H1 (cell line): ENCODE measurements at regions not wholly inside any gene's neighbourhood (a gene's known extent, or its start where the extent isn't known, plus 50 kb on each side); places are given as distances from the start of the nearest gene placed in this dataset.

Experiments
- CTCF ChIA-PET: fragments of 300-600 bp; sonication (Branson Sonifier 250); formaldehyde crosslinking; loops from one replicate; lab custom pipeline; 2021; ENCODE audit not compliant: partially characterized antibody; lab: Charles Lee
- POLR2A ChIA-PET: fragments of 300-600 bp; sonication (Branson Sonifier 250); formaldehyde crosslinking; loops from one replicate; lab custom pipeline; 2021; ENCODE audit warnings: inconsistent platforms; ENCODE audit not compliant: partially characterized antibody; lab: Charles Lee
- DNase-seq, 2 experiments: peaks; one replicate each; pipeline versions ENCODE4 v3.0.0 to v3.0.0-alpha.2; 2010 to 2022; ENCODE audit warnings: low spot score in 2 of 2, low read depth in 1 of 2, mixed read lengths in 1 of 2
- FAIRE-seq: peaks from 2 replicates; lab custom pipeline; 2011; peaks lifted over from hg19 to GRCh38; lab: Jason Lieb, UNC
- H2AFZ ChIP-seq: 2 replicates; pipeline ENCODE4 v1.8.1; 2012; ENCODE audit warnings: low read length, inconsistent platforms
- H2AK5ac ChIP-seq: 2 replicates; pipeline ENCODE4 v1.6.1; 2013; ENCODE audit warnings: low read depth, low read length
- H2BK120ac ChIP-seq: replicated peaks from 2 replicates; pipeline ENCODE3; 2013; ENCODE audit warnings: low read depth, low read length, inconsistent platforms
- H2BK12ac ChIP-seq: 2 replicates; pipeline ENCODE4 v1.6.1; 2013; ENCODE audit warnings: low read depth, low read length
- H2BK15ac ChIP-seq: 2 replicates; pipeline ENCODE4 v1.6.1; 2013; ENCODE audit warnings: low read length
- H2BK20ac ChIP-seq: 2 replicates; pipeline ENCODE4 v1.6.1; 2013; ENCODE audit warnings: low read length
- H2BK5ac ChIP-seq: 2 replicates; pipeline ENCODE4 v1.6.1; 2013; ENCODE audit warnings: low read depth, low read length
- H3K14ac ChIP-seq: 2 replicates; pipeline ENCODE4 v1.6.1; 2013; ENCODE audit warnings: inconsistent platforms; ENCODE audit not compliant: insufficient read length
- H3K18ac ChIP-seq: 2 replicates; pipeline ENCODE4 v1.6.1; 2013; ENCODE audit warnings: low read length; ENCODE audit errors: extremely low read depth
- H3K23ac ChIP-seq: 2 replicates; pipeline ENCODE4 v1.6.1; 2013; ENCODE audit warnings: inconsistent platforms; ENCODE audit not compliant: insufficient read length
- H3K23me2 ChIP-seq: 2 replicates; pipeline ENCODE4 v1.6.1; 2013; ENCODE audit warnings: low read depth, low read length
- H3K27ac ChIP-seq: 2 replicates; pipeline ENCODE4 v1.6.1; 2011; ENCODE audit warnings: low read depth, low read length, inconsistent platforms
- H3K27me3 ChIP-seq, 4 experiments: replicated peaks in 1 of 4; 1 replicate in 1 of 4; 2 replicates in 3 of 4; pipeline versions ENCODE4 v1.6.1 to v1.8.1; 2011 to 2013; ENCODE audit warnings: low read length in 3 of 4, mild to moderate bottlenecking in 3 of 4, inconsistent platforms in 2 of 4, mixed read lengths in 2 of 4, moderate library complexity in 1 of 4; ENCODE audit not compliant: control insufficient read depth in 3 of 4, insufficient read depth in 3 of 4; ENCODE audit errors: extremely low read depth in 1 of 4
- H3K36me3 ChIP-seq, 4 experiments: 2 replicates each; pipeline versions ENCODE4 v1.6.1 to v1.8.1; 2011 to 2013; ENCODE audit warnings: mild to moderate bottlenecking in 4 of 4, low read length in 3 of 4, moderate library complexity in 2 of 4, control low read depth in 1 of 4, inconsistent platforms in 1 of 4; ENCODE audit not compliant: insufficient read depth in 4 of 4, control insufficient read depth in 2 of 4
- H3K4ac ChIP-seq: replicated peaks from 2 replicates; pipeline ENCODE3; 2013; ENCODE audit warnings: low read length, low read depth, mixed read lengths, inconsistent platforms; ENCODE audit not compliant: insufficient read length
- H3K4me1 ChIP-seq, 4 experiments: replicated peaks in 1 of 4; 1 replicate in 1 of 4; 2 replicates in 3 of 4; pipeline versions ENCODE4 v1.6.1 to v1.8.1; 2011 to 2013; ENCODE audit warnings: low read length in 3 of 4, inconsistent platforms in 2 of 4, mixed read lengths in 1 of 4; ENCODE audit not compliant: insufficient read depth in 4 of 4, control insufficient read depth in 3 of 4
- H3K4me2 ChIP-seq, 2 experiments: 2 replicates each; pipeline versions ENCODE4 v1.6.1 to v1.8.1; 2011 to 2013; ENCODE audit warnings: low read depth in 2 of 2, low read length in 2 of 2, control low read depth in 1 of 2, inconsistent platforms in 1 of 2, mild to moderate bottlenecking in 1 of 2; ENCODE audit not compliant: insufficient read depth in 1 of 2
- H3K4me3 ChIP-seq, 4 experiments: fragments of 200-600, 300-600 bp in 1 of 4; sonication (generic), shearing (Covaris generic), sonication (Bioruptor Twin) in 1 of 4; 2 replicates each; pipeline versions ENCODE4 v1.5.1 to v1.8.1; 2011 to 2016; ENCODE audit warnings: low read length in 4 of 4, low read depth in 3 of 4, control low read depth in 2 of 4, inconsistent platforms in 2 of 4, mild to moderate bottlenecking in 2 of 4, mixed read lengths in 1 of 4, moderate library complexity in 1 of 4; ENCODE audit not compliant: insufficient read depth in 2 of 4; ENCODE audit errors: extremely low read depth in 1 of 4
- H3K56ac ChIP-seq: replicated peaks from 2 replicates; pipeline ENCODE3; 2013; ENCODE audit warnings: low read depth, mild to moderate bottlenecking, mixed read lengths, low read length, inconsistent platforms; ENCODE audit not compliant: insufficient read length
- H3K79me1 ChIP-seq: 2 replicates; pipeline ENCODE4 v1.6.1; 2013; ENCODE audit warnings: low read depth, low read length, control low read depth
- H3K79me2 ChIP-seq, 2 experiments: 2 replicates each; pipeline versions ENCODE4 v1.6.1 to v1.8.1; 2012 to 2013; ENCODE audit warnings: low read length in 2 of 2, mild to moderate bottlenecking in 2 of 2, inconsistent platforms in 1 of 2; ENCODE audit not compliant: insufficient read depth in 2 of 2, control insufficient read depth in 1 of 2
- H3K9ac ChIP-seq, 4 experiments: replicated peaks in 1 of 4; 1 replicate in 1 of 4; 2 replicates in 3 of 4; pipeline versions ENCODE4 v1.6.1 to v1.8.1; 2011 to 2013; ENCODE audit warnings: low read depth in 3 of 4, low read length in 3 of 4, control low read depth in 2 of 4, mild to moderate bottlenecking in 2 of 4, moderate library complexity in 2 of 4, inconsistent platforms in 1 of 4; ENCODE audit errors: extremely low read depth in 1 of 4
- H3K9me3 ChIP-seq, 2 experiments: 2 replicates each; pipeline versions ENCODE4 v1.6.1 to v1.8.1; 2012 to 2013; ENCODE audit warnings: mild to moderate bottlenecking in 2 of 2, moderate library complexity in 2 of 2, control low read depth in 1 of 2, inconsistent platforms in 1 of 2, low read depth in 1 of 2, low read length in 1 of 2, mixed read lengths in 1 of 2; ENCODE audit not compliant: insufficient read depth in 2 of 2
- H4K20me1 ChIP-seq, 2 experiments: replicated peaks in 1 of 2; 2 replicates each; pipeline versions ENCODE3 to v1.8.1; 2011 to 2013; ENCODE audit warnings: inconsistent platforms in 2 of 2, low read length in 2 of 2, mild to moderate bottlenecking in 1 of 2; ENCODE audit not compliant: insufficient read depth in 2 of 2, control insufficient read depth in 1 of 2
- H4K5ac ChIP-seq: 2 replicates; pipeline ENCODE4 v1.6.1; 2013; ENCODE audit warnings: low read length, low read depth, mixed read lengths, inconsistent platforms; ENCODE audit not compliant: insufficient read length
- H4K8ac ChIP-seq: 2 replicates; pipeline ENCODE4 v1.8.0; 2013; ENCODE audit warnings: mild to moderate bottlenecking, moderate library complexity, low read length, inconsistent platforms; ENCODE audit not compliant: insufficient read depth; ENCODE audit errors: extremely low read depth
- H4K91ac ChIP-seq: replicated peaks from 2 replicates; pipeline ENCODE3; 2013; ENCODE audit warnings: low read length, mixed read lengths, inconsistent platforms; ENCODE audit not compliant: insufficient read length
- FOSL1 ChIP-seq: IDR thresholded peaks from 2 replicates; pipeline ENCODE4 v1.6.1; 2011; ENCODE audit warnings: mild to moderate bottlenecking, low read depth, low read length, moderate library complexity; ENCODE audit not compliant: insufficient read depth
- GTF2F1 ChIP-seq: IDR thresholded peaks from 2 replicates; pipeline ENCODE4 v1.6.1; 2012; ENCODE audit warnings: low read depth, low read length, improper control_type of control experiment, borderline replicate concordance
- POU5F1 ChIP-seq: IDR thresholded peaks from 2 replicates; pipeline ENCODE4 v1.6.1; 2011; ENCODE audit warnings: low read depth, mild to moderate bottlenecking, low read length, moderate library complexity
- TCF12 ChIP-seq: IDR thresholded peaks from 2 replicates; pipeline ENCODE4 v1.6.1; 2011; ENCODE audit warnings: low read depth, mild to moderate bottlenecking, low read length

DNA sequence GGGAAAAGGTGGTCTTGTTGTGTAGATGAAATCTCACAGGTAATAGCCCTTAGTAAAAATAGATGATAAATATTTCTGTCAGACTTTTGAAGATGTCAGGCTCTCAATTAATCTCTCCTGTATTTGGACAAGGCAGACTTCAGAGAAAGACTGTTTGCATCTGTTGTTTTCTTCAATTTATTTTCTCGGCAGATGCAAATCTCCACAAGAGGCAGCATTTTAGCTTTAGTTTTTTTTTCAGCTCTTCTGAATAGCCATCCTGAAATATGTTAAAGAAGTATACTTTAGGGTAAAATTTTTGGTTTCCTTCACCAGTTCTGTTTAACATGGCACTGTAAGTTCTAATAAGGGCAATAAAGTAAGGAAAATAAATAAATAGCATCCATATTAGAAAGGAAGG, 685.1 kb downstream of the SI start (continued):
- no peak for TF ChIP-seq POU5F1
- no peak for TF ChIP-seq TCF12
- TF ChIP-seq, all 59 proteins: peak for 0

DNA sequence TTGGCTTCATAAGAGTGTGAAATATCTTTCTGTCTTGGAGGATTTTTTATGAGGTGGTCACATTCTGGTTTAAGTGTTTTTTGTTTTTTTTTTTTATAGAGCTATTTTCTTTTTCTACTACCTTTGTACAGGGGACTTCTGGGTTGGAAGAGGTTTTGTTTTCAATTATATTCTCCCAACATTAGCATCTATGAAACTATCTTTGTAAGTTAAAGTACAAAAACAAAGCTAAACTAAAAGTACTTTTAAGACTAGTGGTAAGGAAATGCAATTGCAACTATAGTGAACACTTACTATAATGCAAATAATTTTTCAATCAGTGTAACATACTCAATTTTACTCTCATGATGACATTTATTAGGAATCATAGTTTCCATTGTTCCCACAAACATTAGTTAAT, 688.2 kb downstream of the SI start:
- DNase-seq (no peak), FAIRE-seq (no peak)
- Histone ChIP-seq H3K36me3 (no peaks in the 10 kb centered on the region), H3K79me2 (no peaks in the 10 kb centered on the region), H3K4me3 (no peak overlapping the region), H3K4ac (no peak overlapping the region), H4K5ac (no peak overlapping the region), H2AFZ (no peak overlapping the region), H2BK120ac (no peak overlapping the region), H3K9ac (no peak overlapping the region), H4K20me1 (no peaks in the 10 kb centered on the region), H3K9me3 (peaks cover 2% of the 10 kb centered on the region in 2 experiments; a peak in 1 of 4 replicates), H2BK12ac (no peak overlapping the region), H3K27me3 (no peaks in the 10 kb centered on the region), H4K8ac (no peak overlapping the region), H3K23ac (no peak overlapping the region), H3K4me1 (no peaks in the 10 kb centered on the region), H2BK20ac (no peak overlapping the region), H3K14ac (no peak overlapping the region), H2AK5ac (no peak overlapping the region), H3K23me2 (no peaks in the 10 kb centered on the region), H3K18ac (no peak overlapping the region), H3K4me2 (no peak overlapping the region), H2BK15ac (no peak overlapping the region), H4K91ac (no peak overlapping the region), H3K56ac (no peak overlapping the region), H3K79me1 (no peaks in the 10 kb centered on the region), H2BK5ac (no peak overlapping the region), H3K27ac (no peak overlapping the region)
- ChIA-PET POLR2A (no interaction called here), CTCF (interaction anchor here (0.8 to 1.5 kb wide), 7 partner anchors 9 to 452 kb away, joined by 3 to 4 read pairs (median 3); no protein-coding TSS in a partner anchor)
- TF ChIP-seq GTF2F1 (no peak), FOSL1 (no peak)
